HCT116 (cell line): ENCODE measurements at regions not wholly inside any gene's neighbourhood (a gene's known extent, or its start where the extent isn't known, plus 50 kb on each side); places are given as distances from the start of the nearest gene placed in this dataset.

Experiments used
- EZH2 ChIP-seq: fragments of 200-600 bp; sonication (generic); IDR thresholded peaks from 2 replicates; pipeline ENCODE4 v1.6.1; 2017; ENCODE audit warnings: antibody characterized with exemption, mixed run types
- POLR2A ChIP-seq: IDR thresholded peaks from 2 replicates; pipeline ENCODE4 v1.7.0; 2011; ENCODE audit warnings: borderline replicate concordance; ENCODE audit not compliant: insufficient read depth, insufficient read length; ENCODE audit errors: extremely low read depth

GRCh38 chr2:105969552-105969951 lies 224.5 kb downstream of the UXS1 start:
- no peak for TF ChIP-seq POLR2A
- TF ChIP-seq EZH2 = no peak
